Cardiac fibroblast (primary cell): ENCODE measurements at regions not wholly inside any gene's neighbourhood (a gene's known extent, or its start where the extent isn't known, plus 50 kb on each side); places are given as distances from the start of the nearest gene placed in this dataset.

Experiments used
- DNase-seq, 2 donors: peaks; one replicate each; pipeline versions ENCODE4 v3.0.0 to v3.0.0-alpha.2; 2010; ENCODE audit warnings: low read depth in 2 of 2
- H3K4me3 ChIP-seq, 2 donors: replicated peaks in 1 of 2; 1 replicate in 1 of 2; 2 replicates in 1 of 2; pipeline ENCODE4 v1.5.1; 2011; ENCODE audit warnings: low read depth in 2 of 2, low read length in 2 of 2, mild to moderate bottlenecking in 2 of 2, moderate library complexity in 1 of 2
- CTCF ChIP-seq: IDR thresholded peaks from one replicate; pipeline ENCODE4 v1.5.1; 2011; ENCODE audit warnings: low read depth, mild to moderate bottlenecking, low read length, inconsistent platforms

DNA sequence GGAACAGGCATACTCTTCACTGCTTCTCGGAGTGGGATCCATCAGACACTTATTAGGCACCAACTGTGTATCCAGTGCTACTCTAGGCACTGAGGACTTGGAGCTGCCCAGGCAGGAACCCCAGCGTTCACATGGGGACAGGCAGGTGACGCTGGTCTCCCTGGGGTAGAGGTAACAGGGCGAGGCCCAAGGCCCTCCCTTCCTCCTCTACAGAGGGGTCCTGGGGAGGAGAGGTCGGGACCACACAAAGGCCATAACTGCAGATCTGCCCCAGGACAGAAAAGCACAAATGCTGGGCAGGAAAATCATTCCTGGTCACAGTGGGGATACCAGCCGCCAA is 262.2 kb downstream of the BRD1 start:
- no peak overlapping the region for H3K4me3 ChIP-seq

DNA sequence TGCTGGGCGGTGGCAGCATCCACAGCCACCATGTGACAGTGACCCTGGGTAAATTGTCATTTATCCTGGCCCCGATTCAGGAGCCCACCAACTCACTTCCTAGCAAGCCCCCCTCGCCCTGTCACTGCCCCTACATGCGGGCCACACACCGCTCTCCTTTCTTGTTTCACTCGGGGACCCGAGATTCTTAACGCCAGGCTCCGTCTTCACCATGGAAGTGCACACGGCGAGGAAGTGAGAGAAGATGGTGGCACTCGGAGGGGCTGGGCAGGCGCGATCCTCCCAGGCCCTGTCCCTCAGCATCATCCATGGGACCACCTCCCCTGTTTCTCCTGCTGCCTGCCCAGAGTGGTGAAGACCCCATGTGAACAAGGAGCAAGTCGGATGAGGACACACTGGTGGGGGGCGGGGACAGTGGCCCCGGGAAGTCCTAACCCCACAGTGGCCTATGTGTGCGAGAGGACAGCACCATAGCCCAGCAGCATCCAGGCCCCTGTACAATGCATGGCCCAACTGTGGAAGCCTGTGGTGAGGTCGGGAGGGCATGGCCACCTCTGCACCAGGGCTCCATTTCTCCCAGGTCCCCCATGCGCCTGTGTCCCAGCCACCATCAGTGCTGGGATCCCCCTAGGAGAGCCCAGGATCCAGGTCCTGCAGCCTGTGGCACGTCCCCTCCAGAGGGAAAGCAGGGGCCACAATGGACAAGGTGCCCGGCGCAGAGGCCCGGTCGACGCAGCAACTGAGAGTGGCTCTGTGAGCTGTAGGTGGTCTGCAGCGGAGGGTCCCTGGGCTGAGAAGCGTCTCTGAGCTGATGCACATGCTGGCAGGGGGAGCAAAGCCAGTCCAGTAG is 262.8 kb downstream of the BRD1 start:
- no peak for TF ChIP-seq CTCF
- no peak overlapping the region for H3K4me3 ChIP-seq
- DNase-seq, result no peak

More for the DNA sequence above, 262.2 kb downstream of the BRD1 start:
- TF ChIP-seq CTCF, result no peak
- DNase-seq, result no peak

GRCh38 chr22:49564054-49564453 is 263.6 kb downstream of the BRD1 start:
- no peak for DNase-seq
- no peak for TF ChIP-seq CTCF
- H3K4me3 ChIP-seq, result no peak overlapping the region

GRCh38 chr22:49562685-49563249 is 264.9 kb downstream of the BRD1 start:
- no peak for TF ChIP-seq CTCF
- no peak for DNase-seq
- no peak overlapping the region for H3K4me3 ChIP-seq

DNA sequence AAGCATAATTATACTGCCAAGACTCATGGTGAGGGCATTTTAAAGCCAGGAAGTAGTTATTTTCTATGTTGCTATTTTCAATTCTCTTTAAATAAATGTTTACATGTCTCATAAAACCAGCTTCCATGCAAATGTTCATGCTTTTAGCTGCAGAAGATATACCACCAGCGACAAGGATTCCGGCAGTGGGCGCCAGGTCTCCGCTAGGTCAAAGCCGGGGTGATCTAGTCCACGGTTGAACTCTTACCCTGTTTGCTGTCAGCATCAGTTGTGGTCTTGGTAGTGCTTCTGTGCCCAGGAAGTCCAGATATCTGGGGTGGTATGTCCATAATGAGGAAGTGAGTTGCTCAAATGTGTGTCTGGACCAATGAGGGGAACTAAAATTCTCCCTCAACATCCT is 265.7 kb downstream of the BRD1 start:
- no peak overlapping the region for H3K4me3 ChIP-seq
- DNase-seq, result no peak
- no peak for TF ChIP-seq CTCF

GRCh38 chr22:49561338-49561737 is 266.3 kb downstream of the BRD1 start:
- TF ChIP-seq CTCF, result no peak
- no peak for DNase-seq
- no peak overlapping the region for H3K4me3 ChIP-seq
